HFFc6 (cell line): ENCODE measurements at regions not wholly inside any gene's neighbourhood (a gene's known extent, or its start where the extent isn't known, plus 50 kb on each side); places are given as distances from the start of the nearest gene placed in this dataset.

ENCODE experiments used
- DNase-seq: peaks from one replicate; pipeline ENCODE4 v3.0.0-alpha.2; 2018
- H3K27ac Mint-ChIP-seq: 2 replicates; pipeline ENCODE4 v1.8.0; 2020; ENCODE audit warnings: mild to moderate bottlenecking, mixed read lengths
- H3K27me3 Mint-ChIP-seq: 2 replicates; pipeline ENCODE4 v1.8.0; 2021; ENCODE audit warnings: mild to moderate bottlenecking, moderate library complexity, mixed read lengths; ENCODE audit not compliant: insufficient read depth
- H3K36me3 Mint-ChIP-seq: 2 replicates; pipeline ENCODE4 v1.8.0; 2021; ENCODE audit warnings: low read depth, mixed read lengths
- H3K4me1 Mint-ChIP-seq: 2 replicates; pipeline ENCODE4 v1.8.0; 2020; ENCODE audit warnings: low read depth, mixed read lengths
- H3K4me3 Mint-ChIP-seq: 2 replicates; pipeline ENCODE4 v1.8.0; 2020; ENCODE audit warnings: mild to moderate bottlenecking, moderate library complexity, mixed read lengths
- H3K9me3 Mint-ChIP-seq: 2 replicates; pipeline ENCODE4 v1.8.0; 2020; ENCODE audit warnings: mild to moderate bottlenecking, mixed read lengths
- CTCF ChIP-seq: fragments of 200-600 bp; sonication (generic); IDR thresholded peaks from 2 replicates; pipeline ENCODE4 v1.5.0; 2021; ENCODE audit warnings: antibody characterized with exemption, mild to moderate bottlenecking

GRCh38 chr18:78422336-78422735 lies 557.3 kb upstream of the SALL3 start:
- Mint-ChIP-seq H3K4me3 (no peak overlapping the region), H3K27ac (no peak overlapping the region), H3K27me3 (no peaks in the 10 kb centered on the region; the same call in 1 of the 2 replicates), H3K36me3 (peaks cover 7% of the 10 kb centered on the region; the same call in 1 of the 2 replicates), H3K4me1 (no peaks in the 10 kb centered on the region), H3K9me3 (peaks cover 56% of the 10 kb centered on the region)
- DNase-seq = no peak
- TF ChIP-seq CTCF = no peak

- Mint-ChIP-seq H3K27ac (no peak overlapping the region), H3K4me1 (no peaks in the 10 kb centered on the region), H3K27me3 (no peaks in the 10 kb centered on the region; the same call in 1 of the 2 replicates), H3K9me3 (peaks cover 57% of the 10 kb centered on the region), H3K4me3 (no peak overlapping the region), H3K36me3 (peaks cover 7% of the 10 kb centered on the region; the same call in 1 of the 2 replicates)
- DNase-seq = no peak
- no peak for TF ChIP-seq CTCF
Observed at GRCh38 chr18:78423811-78424210, 555.8 kb upstream of the SALL3 start.

- peaks cover 7% of the 10 kb centered on the region; the same call in 1 of the 2 replicates for H3K36me3 Mint-ChIP-seq
- H3K27ac Mint-ChIP-seq = no peak overlapping the region
- H3K4me3 Mint-ChIP-seq = no peak overlapping the region
- no peak for DNase-seq
- H3K9me3 Mint-ChIP-seq = peaks cover 51% of the 10 kb centered on the region
- no peaks in the 10 kb centered on the region; the same call in 1 of the 2 replicates for H3K27me3 Mint-ChIP-seq
- no peaks in the 10 kb centered on the region for H3K4me1 Mint-ChIP-seq
- TF ChIP-seq CTCF = no peak
Observed at GRCh38 chr18:78424403-78425018, 555.1 kb upstream of the SALL3 start.

GRCh38 chr18:78425019-78425412 lies 554.6 kb upstream of the SALL3 start:
- Mint-ChIP-seq H3K36me3 (peaks cover 7% of the 10 kb centered on the region; the same call in 1 of the 2 replicates), H3K4me3 (no peak overlapping the region)

GRCh38 chr18:78427081-78427480 lies 552.5 kb upstream of the SALL3 start:
- DNase-seq = no peak
- Mint-ChIP-seq H3K27me3 (no peaks in the 10 kb centered on the region; the same call in 1 of the 2 replicates), H3K4me3 (no peak overlapping the region), H3K36me3 (peaks cover 9% of the 10 kb centered on the region), H3K27ac (no peak overlapping the region), H3K9me3 (peaks cover 46% of the 10 kb centered on the region), H3K4me1 (no peaks in the 10 kb centered on the region)
- no peak for TF ChIP-seq CTCF

More at GRCh38 chr18:78425019-78425412, 554.6 kb upstream of the SALL3 start:
- Mint-ChIP-seq H3K27ac (no peak overlapping the region), H3K27me3 (no peaks in the 10 kb centered on the region; the same call in 1 of the 2 replicates), H3K4me1 (no peaks in the 10 kb centered on the region), H3K9me3 (peaks cover 46% of the 10 kb centered on the region)
- TF ChIP-seq CTCF = no peak
- DNase-seq = no peak
